GM12892 (cell line): ENCODE measurements at regions not wholly inside any gene's neighbourhood (a gene's known extent, or its start where the extent isn't known, plus 50 kb on each side); places are given as distances from the start of the nearest gene placed in this dataset.

Experiments
- DNase-seq: peaks from one replicate; pipeline ENCODE4 v3.0.0; 2011; ENCODE audit not compliant: insufficient read length
- FAIRE-seq: peaks from 2 replicates; lab custom pipeline; 2011; peaks lifted over from hg19 to GRCh38; lab: Jason Lieb, UNC
- POLR2A ChIP-seq: IDR thresholded peaks from 2 replicates; pipeline ENCODE4 v1.6.1; 2011; ENCODE audit warnings: low read depth, low read length, control low read depth
- POLR2AphosphoS5 ChIP-seq: IDR thresholded peaks from 2 replicates; pipeline ENCODE4 v1.6.1; 2011; ENCODE audit warnings: low read depth, low read length, control low read depth
- TAF1 ChIP-seq: IDR thresholded peaks from 2 replicates; pipeline ENCODE4 v1.6.1; 2011; ENCODE audit warnings: low read depth, mild to moderate bottlenecking, control low read depth, low read length, borderline replicate concordance

GRCh38 chr11:76721755-76722677 is 51.5 kb upstream of the LRRC32 start:
- peak; percentile 96 for FAIRE-seq
- peak; percentile 62 for DNase-seq
- TF ChIP-seq POLR2AphosphoS5 (no peak), POLR2A (no peak), TAF1 (no peak)

- DNase-seq, result no peak
- TF ChIP-seq POLR2AphosphoS5 (no peak), TAF1 (no peak), POLR2A (no peak)
- FAIRE-seq, result no peak
Observed at GRCh38 chr11:76723142-76723541, 52.6 kb upstream of the LRRC32 start.

GRCh38 chr11:76723548-76723947 is 53.0 kb upstream of the LRRC32 start:
- FAIRE-seq (no peak), DNase-seq (no peak)
- TF ChIP-seq POLR2A, result no peak
- no peak for TF ChIP-seq TAF1
- TF ChIP-seq POLR2AphosphoS5, result no peak

- TF ChIP-seq POLR2A, result no peak
- no peak for TF ChIP-seq POLR2AphosphoS5
- TF ChIP-seq TAF1, result no peak
- DNase-seq (no peak), FAIRE-seq (no peak)
Observed at GRCh38 chr11:76724171-76724768, 53.7 kb upstream of the LRRC32 start.

GRCh38 chr11:76728227-76728626 is 54.9 kb upstream of the TSKU start:
- TF ChIP-seq TAF1 (no peak), POLR2AphosphoS5 (no peak), POLR2A (no peak)
- no peak for DNase-seq
- no peak for FAIRE-seq

GRCh38 chr11:76728778-76729177 is 54.4 kb upstream of the TSKU start:
- DNase-seq (no peak), FAIRE-seq (no peak)

GRCh38 chr11:76729214-76729613 is 53.9 kb upstream of the TSKU start:
- TF ChIP-seq TAF1 (no peak), POLR2AphosphoS5 (no peak), POLR2A (no peak)
- FAIRE-seq (no peak), DNase-seq (no peak)

More at GRCh38 chr11:76728778-76729177, 54.4 kb upstream of the TSKU start:
- no peak for TF ChIP-seq POLR2A
- no peak for TF ChIP-seq POLR2AphosphoS5
- no peak for TF ChIP-seq TAF1

GRCh38 chr11:76730887-76731565 is 52.1 kb upstream of the TSKU start:
- no peak for TF ChIP-seq TAF1
- no peak for TF ChIP-seq POLR2AphosphoS5
- TF ChIP-seq POLR2A, result no peak
- DNase-seq (no peak), FAIRE-seq (no peak)

- TF ChIP-seq POLR2A (no peak), TAF1 (no peak), POLR2AphosphoS5 (no peak)
- DNase-seq (no peak), FAIRE-seq (no peak)
Observed at GRCh38 chr11:76732643-76733042, 50.5 kb upstream of the TSKU start.
